A549 (cell line): ENCODE measurements at regions not wholly inside any gene's neighbourhood (a gene's known extent, or its start where the extent isn't known, plus 50 kb on each side); places are given as distances from the start of the nearest gene placed in this dataset.

ENCODE experiments used
- ATAC-seq, 2 experiments: fragments of 200-7000 bp in 1 of 2; fragments of >200 bp in 1 of 2; cut with Nextera tagmentation in 1 of 2; cut with Tn5 transposase in 1 of 2; 3 replicates each; pipeline versions ENCODE4 v1.8.0 to v1.9.1; 2018 to 2020; ENCODE audit warnings: mild to moderate bottlenecking in 1 of 2, moderate library complexity in 1 of 2
- CTCF ChIA-PET: fragments of 300-600 bp; sonication (Branson Sonifier 250); formaldehyde crosslinking; extraction: SDS; loops from one replicate; lab custom pipeline; 2021; ENCODE audit warnings: antibody characterized with exemption, inconsistent platforms; lab: Yijun Ruan, JAX
- POLR2A ChIA-PET: fragments of 350-600 bp; formaldehyde crosslinking; extraction: SDS; loops from one replicate; lab custom pipeline; 2021; ENCODE audit warnings: antibody characterized with exemption, inconsistent platforms; lab: Yijun Ruan, JAX
- DNase-seq, 2 experiments: peaks; one replicate each; pipeline versions ENCODE4 v3.0.0 to v3.0.0-alpha.2; 2011 to 2016; ENCODE audit warnings: low read depth in 1 of 2, low spot score in 1 of 2
- FAIRE-seq: peaks from 2 replicates; lab custom pipeline; 2011; peaks lifted over from hg19 to GRCh38; lab: Jason Lieb, UNC
- H3K27ac ChIP-seq, 2 experiments: fragments of >200 bp; sonication (Bioruptor Twin); formaldehyde crosslinking; 3 replicates each; pipeline ENCODE4 v1.5.1; 2016 to 2017
- H3K4me1 ChIP-seq: fragments of >200 bp; sonication (Bioruptor Twin); formaldehyde crosslinking; 3 replicates; pipeline ENCODE4 v1.6.1; 2016
- H3K4me2 ChIP-seq: fragments of >200 bp; sonication (Bioruptor Twin); formaldehyde crosslinking; 3 replicates; pipeline ENCODE4 v1.6.1; 2016
- H3K4me3 ChIP-seq: fragments of >200 bp; sonication (Bioruptor Twin); formaldehyde crosslinking; 3 replicates; pipeline ENCODE4 v1.5.1; 2016
- H3K9me3 ChIP-seq: fragments of >200 bp; sonication (Bioruptor Twin); formaldehyde crosslinking; 3 replicates; pipeline ENCODE4 v1.6.1; 2016
- CBX2 ChIP-seq: fragments of 200-600 bp; sonication (generic); IDR thresholded peaks from 2 replicates; pipeline ENCODE4 v1.6.1; 2016; ENCODE audit warnings: low read depth, mild to moderate bottlenecking, borderline replicate concordance
- CBX8 ChIP-seq: fragments of 200-600 bp; sonication (generic); IDR thresholded peaks from 2 replicates; pipeline ENCODE4 v1.6.1; 2016
- CHD2 ChIP-seq: fragments of 150-350 bp; IDR thresholded peaks from 2 replicates; pipeline ENCODE4 v1.6.1; 2014; ENCODE audit warnings: low read length; ENCODE audit not compliant: partially characterized antibody
- CHD4 ChIP-seq: fragments of 200-600 bp; sonication (generic); IDR thresholded peaks from 2 replicates; pipeline ENCODE4 v1.6.1; 2016; ENCODE audit warnings: antibody characterized with exemption, mild to moderate bottlenecking, borderline replicate concordance
- EHF ChIP-seq: fragments of 250-450 bp; sonication (Bioruptor Pico); IDR thresholded peaks from 2 replicates; pipeline ENCODE4 v1.5.0; 2020; ENCODE audit warnings: mild to moderate bottlenecking
- ESRRA ChIP-seq: fragments of 150-350 bp; IDR thresholded peaks from 2 replicates; pipeline ENCODE4 v1.6.1; 2014; ENCODE audit warnings: mild to moderate bottlenecking, low read length, borderline replicate concordance
- FOSB ChIP-seq: fragments of 250-450 bp; sonication (Bioruptor Pico); IDR thresholded peaks from 2 replicates; pipeline ENCODE4 v1.5.0; 2020; ENCODE audit warnings: mild to moderate bottlenecking, moderate library complexity
- FOSL2 ChIP-seq, 2 experiments: fragments of 450-650 bp in 1 of 2; fragments of >200 bp in 1 of 2; sonication (Bioruptor Twin) in 1 of 2; formaldehyde crosslinking; IDR thresholded peaks; 2 replicates each; pipeline versions ENCODE4 v1.5.0 to v1.6.1; 2016 to 2020; ENCODE audit warnings: mild to moderate bottlenecking in 1 of 2, moderate library complexity in 1 of 2
- GATA3 ChIP-seq: IDR thresholded peaks from 2 replicates; pipeline ENCODE4 v1.6.1; 2012; ENCODE audit warnings: borderline replicate concordance
- HDAC2 ChIP-seq: fragments of 200-600 bp; sonication (generic); IDR thresholded peaks from 2 replicates; pipeline ENCODE4 v1.6.1; 2016
- HEYL ChIP-seq: fragments of 250-450 bp; sonication (Bioruptor Pico); IDR thresholded peaks from 2 replicates; pipeline ENCODE4 v1.8.0; 2021; ENCODE audit warnings: mild to moderate bottlenecking, moderate library complexity
- HOXB5 ChIP-seq: fragments of 250-450 bp; sonication (Bioruptor Pico); IDR thresholded peaks from 2 replicates; pipeline ENCODE4 v1.5.0; 2020; ENCODE audit warnings: mild to moderate bottlenecking, moderate library complexity
- JUNB ChIP-seq: fragments of >200 bp; sonication (Bioruptor Twin); formaldehyde crosslinking; IDR thresholded peaks from 2 replicates; pipeline ENCODE4 v1.6.1; 2016
- KDM1A ChIP-seq: fragments of 200-600 bp; sonication (generic); IDR thresholded peaks from 2 replicates; pipeline ENCODE4 v1.6.1; 2016; ENCODE audit warnings: low read depth, mild to moderate bottlenecking
- KDM5A ChIP-seq: fragments of 200-600 bp; sonication (generic); IDR thresholded peaks from 2 replicates; pipeline ENCODE4 v1.6.1; 2016; ENCODE audit warnings: antibody characterized with exemption, mild to moderate bottlenecking
- MAFK ChIP-seq: fragments of 450-650 bp; IDR thresholded peaks from 2 replicates; pipeline ENCODE4 v1.6.1; 2014; ENCODE audit not compliant: partially characterized antibody
- MAZ ChIP-seq: fragments of 150-350 bp; IDR thresholded peaks from 2 replicates; pipeline ENCODE4 v1.6.1; 2014; ENCODE audit warnings: antibody characterized with exemption, low read depth, low read length, borderline replicate concordance
- NR3C1 ChIP-seq: fragments of >200 bp; sonication (Bioruptor Twin); formaldehyde crosslinking; IDR thresholded peaks from 3 replicates; pipeline ENCODE4 v1.6.1; 2017
- POLR2AphosphoS2 ChIP-seq: conservative IDR thresholded peaks from 2 replicates; pipeline ENCODE4 v1.6.1; 2012; ENCODE audit warnings: low read length, improper control_type of control experiment, inconsistent platforms
- RAD21 ChIP-seq, 2 experiments: fragments of >200 bp in 1 of 2; sonication (Bioruptor Twin) in 1 of 2; formaldehyde crosslinking in 1 of 2; IDR thresholded peaks in 1 of 2; conservative IDR thresholded peaks in 1 of 2; 2 replicates in 1 of 2; 3 replicates in 1 of 2; pipeline ENCODE4 v1.6.1; 2012 to 2018; ENCODE audit warnings: inconsistent platforms in 1 of 2
- RARB ChIP-seq: fragments of 250-450 bp; sonication (Bioruptor Pico); IDR thresholded peaks from 2 replicates; pipeline ENCODE4 v1.8.0; 2021; ENCODE audit warnings: mild to moderate bottlenecking, moderate library complexity
- RNF2 ChIP-seq: fragments of 200-600 bp; sonication (generic); IDR thresholded peaks from 2 replicates; pipeline ENCODE4 v1.6.1; 2016; ENCODE audit warnings: low read depth, mild to moderate bottlenecking, antibody characterized with exemption, moderate library complexity, borderline replicate concordance
- SREBF2 ChIP-seq: fragments of 450-650 bp; IDR thresholded peaks from 2 replicates; pipeline ENCODE4 v1.6.1; 2014; ENCODE audit warnings: mild to moderate bottlenecking, moderate library complexity
- TFCP2L1 ChIP-seq: fragments of 250-450 bp; sonication (Bioruptor Pico); IDR thresholded peaks from 2 replicates; pipeline ENCODE4 v1.5.0; 2021; ENCODE audit warnings: mild to moderate bottlenecking
- ZFP36 ChIP-seq: fragments of 450-650 bp; IDR thresholded peaks from 2 replicates; pipeline ENCODE4 v1.6.1; 2014; ENCODE audit warnings: borderline replicate concordance; ENCODE audit not compliant: partially characterized antibody
- ZNF302 ChIP-seq: fragments of 250-450 bp; sonication (Bioruptor Pico); IDR thresholded peaks from 2 replicates; pipeline ENCODE4 v1.9.0; 2021; ENCODE audit warnings: inconsistent platforms, mild to moderate bottlenecking, moderate library complexity
- ZSCAN20 ChIP-seq: fragments of 250-450 bp; sonication (Bioruptor Pico); IDR thresholded peaks from 2 replicates; pipeline ENCODE4 v1.8.0; 2022; ENCODE audit warnings: mild to moderate bottlenecking, moderate library complexity
- WGBS: methylation state at CpG from one replicate; pipeline ENCODE4 v1.1.6; 2017; ENCODE audit errors: missing lambda C conversion rate; 5-methylcytosine and 5-hydroxymethylcytosine counted together
- TF ChIP-seq, protein P1 (sequence below): fragments of 150-350 bp; IDR thresholded peaks from 2 replicates; pipeline ENCODE4 v1.6.1; 2014; ENCODE audit warnings: low read depth, mild to moderate bottlenecking, low read length

DNA sequence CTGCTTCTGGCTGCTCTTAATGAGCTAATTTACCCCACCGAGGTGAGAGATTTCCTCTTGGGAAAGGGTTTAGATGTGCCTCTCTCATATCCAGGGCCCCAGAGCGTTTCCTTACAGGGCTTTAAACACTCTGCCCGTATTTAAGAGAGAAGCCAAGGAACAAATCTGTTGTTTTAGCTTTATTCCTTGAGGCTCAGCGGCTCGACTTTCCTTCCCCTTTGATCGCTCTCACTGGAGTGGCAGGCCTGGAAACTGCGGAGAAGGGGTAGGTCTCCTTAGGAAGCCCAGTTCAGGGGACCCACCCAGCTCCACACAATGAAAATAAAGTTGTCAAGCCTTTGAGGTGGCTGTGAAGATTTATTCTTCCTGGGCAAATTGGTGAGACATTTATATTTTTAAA lies 132.0 kb upstream of the JAG1 start:
- Histone ChIP-seq H3K4me3 (no peak overlapping the region), H3K27ac (no peak overlapping the region), H3K4me1 (peaks cover under 1% of the 10 kb centered on the region; the same call in 1 of the 3 replicates), H3K4me2 (no peak overlapping the region), H3K9me3 (no peaks in the 10 kb centered on the region)
- ChIA-PET CTCF (interaction anchor here (1.3 to 1.6 kb wide), 2 partner anchors 11 to 399 kb away, joined by 3 to 8 read pairs; no protein-coding TSS in a partner anchor), POLR2A (no interaction called here)
- no peak for FAIRE-seq
- no peak for DNase-seq
- 81% methylated on average over 7 of the region's 7 CpGs for WGBS
- TF ChIP-seq SREBF2: no peak
- TF ChIP-seq ZNF302 (CRISPR knock-in tag): no peak
- TF ChIP-seq HEYL (CRISPR knock-in tag): no peak
- no peak for TF ChIP-seq GATA3
- TF ChIP-seq NR3C1: no peak
- TF ChIP-seq EHF (CRISPR knock-in tag): no peak
- TF ChIP-seq, protein P1, sequence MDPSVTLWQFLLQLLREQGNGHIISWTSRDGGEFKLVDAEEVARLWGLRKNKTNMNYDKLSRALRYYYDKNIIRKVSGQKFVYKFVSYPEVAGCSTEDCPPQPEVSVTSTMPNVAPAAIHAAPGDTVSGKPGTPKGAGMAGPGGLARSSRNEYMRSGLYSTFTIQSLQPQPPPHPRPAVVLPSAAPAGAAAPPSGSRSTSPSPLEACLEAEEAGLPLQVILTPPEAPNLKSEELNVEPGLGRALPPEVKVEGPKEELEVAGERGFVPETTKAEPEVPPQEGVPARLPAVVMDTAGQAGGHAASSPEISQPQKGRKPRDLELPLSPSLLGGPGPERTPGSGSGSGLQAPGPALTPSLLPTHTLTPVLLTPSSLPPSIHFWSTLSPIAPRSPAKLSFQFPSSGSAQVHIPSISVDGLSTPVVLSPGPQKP: no peak
- TF ChIP-seq JUNB: no peak
- no peak for TF ChIP-seq KDM5A
- no peak for TF ChIP-seq CBX2
- no peak for TF ChIP-seq FOSB
- no peak for TF ChIP-seq ZSCAN20 (CRISPR knock-in tag)
- TF ChIP-seq HDAC2: no peak
- no peak for TF ChIP-seq TFCP2L1 (CRISPR knock-in tag)
- no peak for TF ChIP-seq RAD21 (conservative IDR thresholded peaks at IDR 0.05 in 1 of 2, IDR thresholded peaks at IDR 0.05 in 1 of 2)
- no peak for TF ChIP-seq HOXB5 (CRISPR knock-in tag)
- no peak for TF ChIP-seq ZFP36
- ATAC-seq: no peak

DNA sequence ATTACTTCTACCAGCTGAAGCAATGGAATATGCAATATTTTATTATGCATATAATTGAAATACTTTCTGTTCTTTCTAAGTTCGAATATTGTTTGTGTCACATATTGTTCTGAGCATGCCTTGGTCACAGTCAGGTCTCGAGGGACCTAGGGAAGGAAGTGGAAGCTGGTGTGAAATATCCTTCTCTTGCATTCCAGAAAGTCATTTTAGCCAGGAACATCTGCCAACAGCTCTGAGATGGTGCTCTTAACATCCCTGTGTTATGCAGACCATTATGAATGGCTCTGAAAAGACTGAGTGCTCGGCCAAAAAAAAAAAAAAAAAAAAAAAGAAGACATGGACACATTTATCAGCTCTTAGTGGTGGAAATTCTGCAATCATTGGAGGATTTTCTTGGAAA lies 132.7 kb upstream of the JAG1 start:
- DNase-seq (no peak), FAIRE-seq (no peak), ATAC-seq (no peak)
- H3K4me2 ChIP-seq: no peak overlapping the region
- ChIA-PET POLR2A (no interaction called here), CTCF (interaction anchor here (0.6 to 1.6 kb wide), 3 partner anchors 11 to 398 kb away, joined by 3 to 8 read pairs (median 3); no protein-coding TSS in a partner anchor)
- H3K27ac ChIP-seq: no peak overlapping the region
- 70% methylated on average over 3 of the region's 3 CpGs for WGBS
- no peaks in the 10 kb centered on the region for H3K4me1 ChIP-seq
- no peaks in the 10 kb centered on the region for H3K9me3 ChIP-seq
- TF ChIP-seq POLR2AphosphoS2 (no peak), RAD21 (conservative IDR thresholded peaks at IDR 0.05 in 1 of 2, IDR thresholded peaks at IDR 0.05 in 1 of 2) (no peak), CHD2 (no peak), ZFP36 (no peak), FOSL2 (IDR thresholded peaks at IDR 0.05) (no peak), FOSL2 (CRISPR knock-in tag; IDR thresholded peaks at IDR 0.05) (no peak), TFCP2L1 (CRISPR knock-in tag) (no peak), RNF2 (no peak), MAFK (no peak), CHD4 (no peak), HEYL (CRISPR knock-in tag) (no peak), MAZ (no peak), ZSCAN20 (CRISPR knock-in tag) (no peak), EHF (CRISPR knock-in tag) (no peak), CBX8 (no peak), GATA3 (no peak), ESRRA (no peak), RARB (no peak), CBX2 (no peak), KDM1A (no peak)
- no peak overlapping the region for H3K4me3 ChIP-seq
